ENCODE measurements at regions not wholly inside any gene's neighbourhood (a gene's known extent, or its start where the extent isn't known, plus 50 kb on each side); places are given as distances from the start of the nearest gene placed in this dataset.
"Not testable (repeated sequence)": the region's sequence is repeated elsewhere in the genome, so short reads cannot be mapped to it uniquely, and the experiment has no call there.

- no peak overlapping the region for H3K4me3 Mint-ChIP-seq
- ATAC-seq (replicated peaks) (no peak), DNase-seq (no peak)
- H3K4me1 Mint-ChIP-seq: no peaks in the 10 kb centered on the region
- H3K9me3 Mint-ChIP-seq: peaks cover 2 to 5% of the 10 kb centered on the region in 2 donors
- H3K27me3 Mint-ChIP-seq: no peaks in the 10 kb centered on the region
- no peak overlapping the region for H3K27ac Mint-ChIP-seq
- H3K36me3 Mint-ChIP-seq: no peaks in the 10 kb centered on the region
Observed at GRCh38 chr4:19038231-19038630, 1016.7 kb upstream of the LCORL start.

- Mint-ChIP-seq H3K4me1 (no peaks in the 10 kb centered on the region), H3K36me3 (no peaks in the 10 kb centered on the region), H3K9me3 (peaks cover 0 to 2% of the 10 kb centered on the region in 2 donors), H3K4me3 (no peak overlapping the region), H3K27me3 (no peaks in the 10 kb centered on the region), H3K27ac (no peak overlapping the region)
- ATAC-seq (replicated peaks) (no peak), DNase-seq (no peak)
Observed at GRCh38 chr4:19033816-19034733, 1012.5 kb upstream of the LCORL start.

GRCh38 chr4:19030536-19030935, 1009.0 kb upstream of the LCORL start:
- H3K36me3 Mint-ChIP-seq: no peaks in the 10 kb centered on the region
- no peaks in the 10 kb centered on the region for H3K27me3 Mint-ChIP-seq
- H3K9me3 Mint-ChIP-seq: peaks cover 0 to 3% of the 10 kb centered on the region in 2 donors
- no peaks in the 10 kb centered on the region for H3K4me1 Mint-ChIP-seq
- H3K27ac Mint-ChIP-seq: no peak overlapping the region
- DNase-seq (no peak), ATAC-seq (replicated peaks) (no peak)
- no peak overlapping the region for H3K4me3 Mint-ChIP-seq

GRCh38 chr4:19030048-19030447, 1008.5 kb upstream of the LCORL start:
- Mint-ChIP-seq H3K27me3 (no peaks in the 10 kb centered on the region), H3K27ac (no peak overlapping the region), H3K4me3 (no peak overlapping the region), H3K4me1 (no peaks in the 10 kb centered on the region), H3K9me3 (peaks cover 0 to 3% of the 10 kb centered on the region in 2 donors), H3K36me3 (no peaks in the 10 kb centered on the region)
- DNase-seq (no peak), ATAC-seq (replicated peaks) (no peak)

GRCh38 chr4:19026281-19026680, 1004.7 kb upstream of the LCORL start:
- ATAC-seq (replicated peaks) (no peak), DNase-seq (no peak)
- Mint-ChIP-seq H3K27me3 (no peaks in the 10 kb centered on the region), H3K9me3 (peaks cover 0 to 3% of the 10 kb centered on the region in 2 donors), H3K4me3 (no peak overlapping the region), H3K4me1 (no peaks in the 10 kb centered on the region), H3K36me3 (no peaks in the 10 kb centered on the region), H3K27ac (no peak overlapping the region)

- Mint-ChIP-seq H3K9me3 (peaks cover 0 to 3% of the 10 kb centered on the region in 2 donors), H3K27ac (no peak overlapping the region), H3K36me3 (no peaks in the 10 kb centered on the region), H3K4me3 (no peak overlapping the region), H3K27me3 (no peaks in the 10 kb centered on the region), H3K4me1 (no peaks in the 10 kb centered on the region)
- DNase-seq: no peak
- no peak for ATAC-seq (replicated peaks)
Observed at GRCh38 chr4:19025031-19025430, 1003.5 kb upstream of the LCORL start.

- H3K27me3 Mint-ChIP-seq: no peaks in the 10 kb centered on the region
- ATAC-seq (replicated peaks) (no peak), DNase-seq (no peak)
- H3K36me3 Mint-ChIP-seq: no peaks in the 10 kb centered on the region
- H3K9me3 Mint-ChIP-seq: peaks cover 0 to 3% of the 10 kb centered on the region in 2 donors
- no peaks in the 10 kb centered on the region for H3K4me1 Mint-ChIP-seq
- no peak overlapping the region for H3K4me3 Mint-ChIP-seq
- H3K27ac Mint-ChIP-seq: no peak overlapping the region
Observed at GRCh38 chr4:19024047-19024446, 1002.5 kb upstream of the LCORL start.

- Mint-ChIP-seq H3K27me3 (no peaks in the 10 kb centered on the region), H3K36me3 (no peaks in the 10 kb centered on the region), H3K4me1 (no peaks in the 10 kb centered on the region), H3K4me3 (no peak overlapping the region), H3K9me3 (peaks cover 0 to 3% of the 10 kb centered on the region in 2 donors), H3K27ac (no peak overlapping the region)
- DNase-seq: no peak
- ATAC-seq (replicated peaks): no peak
Observed at GRCh38 chr4:19021617-19022016, 1000.1 kb upstream of the LCORL start.

- DNase-seq; ATAC-seq (replicated peaks); H3K27me3 Mint-ChIP-seq; H3K9me3 Mint-ChIP-seq; H3K4me3 Mint-ChIP-seq; H3K27ac Mint-ChIP-seq; H3K4me1 Mint-ChIP-seq; H3K36me3 Mint-ChIP-seq: not testable (repeated sequence)
Observed at GRCh38 chr4:19016550-19016949, 995.0 kb upstream of the LCORL start.

GRCh38 chr4:19014594-19014993, 993.0 kb upstream of the LCORL start:
- Mint-ChIP-seq H3K9me3 (peaks cover 0 to 2% of the 10 kb centered on the region in 2 donors), H3K27ac (no peak overlapping the region), H3K27me3 (no peaks in the 10 kb centered on the region), H3K4me3 (no peak overlapping the region), H3K36me3 (no peaks in the 10 kb centered on the region), H3K4me1 (no peaks in the 10 kb centered on the region)
- no peak for ATAC-seq (replicated peaks)
- DNase-seq: no peak

GRCh38 chr4:19010761-19011160, 989.2 kb upstream of the LCORL start:
- Mint-ChIP-seq H3K9me3 (no peaks in the 10 kb centered on the region), H3K4me3 (no peak overlapping the region), H3K4me1 (no peaks in the 10 kb centered on the region), H3K36me3 (no peaks in the 10 kb centered on the region), H3K27ac (no peak overlapping the region), H3K27me3 (no peaks in the 10 kb centered on the region)
- no peak for DNase-seq
- ATAC-seq (replicated peaks): no peak

GRCh38 chr4:19009881-19010280, 988.3 kb upstream of the LCORL start:
- DNase-seq (no peak), ATAC-seq (replicated peaks) (no peak)
- Mint-ChIP-seq H3K36me3 (no peaks in the 10 kb centered on the region), H3K4me1 (no peaks in the 10 kb centered on the region), H3K9me3 (no peaks in the 10 kb centered on the region), H3K4me3 (no peak overlapping the region), H3K27ac (no peak overlapping the region), H3K27me3 (no peaks in the 10 kb centered on the region)

- Mint-ChIP-seq H3K4me1 (no peaks in the 10 kb centered on the region), H3K27me3 (no peaks in the 10 kb centered on the region), H3K4me3 (no peak overlapping the region), H3K36me3 (no peaks in the 10 kb centered on the region), H3K27ac (no peak overlapping the region), H3K9me3 (peaks cover 0 to 7% of the 10 kb centered on the region in 2 donors)
- peak in 1 of 2 donors; percentile 41 for ATAC-seq (replicated peaks)
- DNase-seq: no peak
Observed at GRCh38 chr4:19005211-19005610, 983.7 kb upstream of the LCORL start.

- no peaks in the 10 kb centered on the region for H3K27me3 Mint-ChIP-seq
- DNase-seq (no peak), ATAC-seq (replicated peaks) (no peak)
- peaks cover 0 to 2% of the 10 kb centered on the region in 2 donors for H3K36me3 Mint-ChIP-seq
- H3K4me1 Mint-ChIP-seq: no peaks in the 10 kb centered on the region
- no peak overlapping the region for H3K4me3 Mint-ChIP-seq
- H3K9me3 Mint-ChIP-seq: peaks cover 8 to 11% of the 10 kb centered on the region in 2 donors
- no peak overlapping the region for H3K27ac Mint-ChIP-seq
Observed at GRCh38 chr4:19002170-19002569, 980.6 kb upstream of the LCORL start.

- H3K36me3 Mint-ChIP-seq: peaks cover 2 to 3% of the 10 kb centered on the region in 2 donors
- H3K27ac Mint-ChIP-seq: no peak overlapping the region
- H3K27me3 Mint-ChIP-seq: no peaks in the 10 kb centered on the region
- no peaks in the 10 kb centered on the region for H3K4me1 Mint-ChIP-seq
- H3K9me3 Mint-ChIP-seq: peaks cover 11 to 22% of the 10 kb centered on the region in 2 donors
- ATAC-seq (replicated peaks): no peak
- H3K4me3 Mint-ChIP-seq: no peak overlapping the region
- no peak for DNase-seq
Observed at GRCh38 chr4:18999595-18999994, 978.0 kb upstream of the LCORL start.

Measured in stimulated activated naive B cell treated with anti-CD40 and anti-IgM and Interleukin-4, amounts not matched to agents 10 μg/mL and 1 μg/mL and 100 μg/mL, for 72 hours (primary cell).